ENCODE measurements at regions not wholly inside any gene's neighbourhood (a gene's known extent, or its start where the extent isn't known, plus 50 kb on each side); places are given as distances from the start of the nearest gene placed in this dataset.

DNA sequence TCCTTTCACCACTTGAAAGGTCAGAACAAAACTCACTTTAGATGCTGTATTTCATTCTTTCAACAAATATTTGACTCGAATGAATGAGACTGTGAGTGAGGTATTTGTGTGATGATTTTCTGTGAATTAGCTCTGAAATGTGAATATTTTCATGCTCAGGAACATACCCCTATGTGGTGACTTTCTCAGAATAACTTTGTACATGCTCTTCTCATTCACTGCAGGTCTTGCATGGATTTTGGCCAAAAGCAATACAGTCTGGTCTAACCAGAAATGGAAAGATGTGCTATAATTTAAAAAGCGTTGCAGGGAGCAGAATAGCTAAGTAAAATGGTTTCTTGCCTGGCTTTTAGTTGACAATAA is 75.5 kb downstream of the MYCN start:
- TF ChIP-seq SIN3A (IDR thresholded peaks at IDR 0.05; ENCODE audit: borderline replicate concordance, insufficient read depth, low read length) (no peak), TAF1 (IDR thresholded peaks at IDR 0.05; ENCODE audit: borderline replicate concordance, insufficient read depth, low read length) (no peak), POLR2AphosphoS5 (IDR thresholded peaks at IDR 0.05; ENCODE audit: low read depth, low read length) (no peak)
